ENCODE measurements at regions not wholly inside any gene's neighbourhood (a gene's known extent, or its start where the extent isn't known, plus 50 kb on each side); places are given as distances from the start of the nearest gene placed in this dataset.

DNA sequence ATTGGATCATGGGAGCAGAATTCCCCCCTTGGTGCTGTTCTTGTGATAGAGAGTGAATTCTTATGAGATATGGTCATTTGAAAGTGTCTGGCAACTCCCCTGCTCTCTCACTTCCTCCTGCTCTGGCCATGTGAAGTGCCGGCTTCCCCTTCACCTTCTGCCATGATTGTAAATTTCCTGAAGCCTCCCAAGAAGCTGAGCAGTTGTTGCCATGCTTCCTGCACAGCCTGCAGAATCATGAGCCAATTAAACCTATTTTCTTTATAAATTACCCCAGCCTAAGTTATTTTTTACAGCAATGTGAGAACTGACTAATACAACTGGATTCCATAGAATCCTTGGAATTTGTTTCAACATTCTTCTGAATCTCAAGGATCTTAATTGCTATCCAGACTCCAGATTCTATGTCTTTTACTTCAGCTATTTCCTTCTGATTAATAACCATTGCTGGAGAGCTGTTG is 328.1 kb downstream of the SLITRK5 start:
- Mint-ChIP-seq H3K27me3 (ENCODE audit: low read depth in 2 of 2) (no peaks in the 10 kb centered on the region), H3K27ac (no peak overlapping the region), H3K9me3 (no peaks in the 10 kb centered on the region), H3K4me3 (no peak overlapping the region), H3K36me3 (no peaks in the 10 kb centered on the region), H3K4me1 (peaks cover 6 to 15% of the 10 kb centered on the region in 2 donors)
- Histone ChIP-seq H3K27me3 (ENCODE audit: control insufficient read depth, insufficient read depth, low read length) (no peaks in the 10 kb centered on the region), H3K4me3 (ENCODE audit: low read length) (no peak overlapping the region), H3K36me3 (ENCODE audit: control insufficient read depth, insufficient read depth, low read length) (no peaks in the 10 kb centered on the region), H3K4me1 (ENCODE audit: control insufficient read depth, insufficient read depth, low read length) (no peaks in the 10 kb centered on the region), H3K9me3 (ENCODE audit: control insufficient read depth, insufficient read depth, low read length) (no peaks in the 10 kb centered on the region), H3K27ac (ENCODE audit: low read length) (no peak overlapping the region)
- ATAC-seq (no peak), DNase-seq (no peak)
- intact Hi-C loops (cut with micrococcal nuclease), result no loop called here
- 84% methylated on average over 1 of the region's 1 CpG for WGBS (ENCODE audit: insufficient coverage)
- no peak for TF ChIP-seq CTCF (IDR thresholded peaks at IDR 0.05)

DNA sequence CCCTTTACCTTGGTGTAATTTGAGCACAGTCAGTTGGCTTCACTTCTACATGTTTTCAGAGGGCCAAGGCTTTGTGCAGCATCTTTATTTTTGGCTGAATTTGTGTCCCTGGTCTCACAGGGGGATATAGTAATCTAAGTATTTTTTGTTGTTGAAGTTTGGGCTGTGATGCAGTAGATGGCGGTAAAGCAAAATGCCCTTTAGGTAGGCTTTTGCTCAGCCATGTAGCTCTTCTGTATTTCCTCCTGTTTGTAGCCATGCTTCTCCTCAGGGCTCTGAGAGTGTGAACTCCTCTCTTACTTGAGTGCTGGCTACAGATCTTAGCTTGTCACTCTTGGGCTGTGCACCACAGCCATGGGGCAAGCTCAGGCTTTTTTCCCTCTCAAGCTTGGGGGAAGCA is 328.6 kb downstream of the SLITRK5 start:
- Histone ChIP-seq H3K9me3 (ENCODE audit: control insufficient read depth, insufficient read depth, low read length) (no peaks in the 10 kb centered on the region), H3K27ac (ENCODE audit: low read length) (no peak overlapping the region), H3K27me3 (ENCODE audit: control insufficient read depth, insufficient read depth, low read length) (no peaks in the 10 kb centered on the region), H3K4me1 (ENCODE audit: control insufficient read depth, insufficient read depth, low read length) (no peaks in the 10 kb centered on the region), H3K4me3 (ENCODE audit: low read length) (no peak overlapping the region), H3K36me3 (ENCODE audit: control insufficient read depth, insufficient read depth, low read length) (no peaks in the 10 kb centered on the region)
- DNase-seq (no peak), ATAC-seq (peak in 2 of 3 donors; percentile 37 to 52)
- Mint-ChIP-seq H3K4me3 (no peak overlapping the region), H3K4me1 (peaks cover 9 to 15% of the 10 kb centered on the region in 2 donors), H3K27ac (no peak overlapping the region), H3K27me3 (ENCODE audit: low read depth in 2 of 2) (no peaks in the 10 kb centered on the region), H3K36me3 (no peaks in the 10 kb centered on the region), H3K9me3 (no peaks in the 10 kb centered on the region)
- intact Hi-C loops (cut with micrococcal nuclease), result no loop called here
- no peak for TF ChIP-seq CTCF (IDR thresholded peaks at IDR 0.05)
- WGBS (ENCODE audit: insufficient coverage), result 100% methylated on average over 1 of the region's 1 CpG

GRCh38 chr13:88000239-88000638 is 329.1 kb downstream of the SLITRK5 start:
- no peaks in the 10 kb centered on the region for H3K36me3 Mint-ChIP-seq
- DNase-seq (no peak), ATAC-seq (no peak)
- H3K4me1 Mint-ChIP-seq, result peaks cover 12 to 15% of the 10 kb centered on the region in 2 donors
- Histone ChIP-seq H3K27me3 (ENCODE audit: control insufficient read depth, insufficient read depth, low read length) (no peaks in the 10 kb centered on the region), H3K36me3 (ENCODE audit: control insufficient read depth, insufficient read depth, low read length) (no peaks in the 10 kb centered on the region), H3K4me3 (ENCODE audit: low read length) (no peak overlapping the region), H3K4me1 (ENCODE audit: control insufficient read depth, insufficient read depth, low read length) (no peaks in the 10 kb centered on the region), H3K27ac (ENCODE audit: low read length) (no peak overlapping the region), H3K9me3 (ENCODE audit: control insufficient read depth, insufficient read depth, low read length) (no peaks in the 10 kb centered on the region)
- H3K27ac Mint-ChIP-seq, result no peak overlapping the region
- 87% methylated on average over 3 of the region's 3 CpGs for WGBS (ENCODE audit: insufficient coverage)
- intact Hi-C loops (cut with micrococcal nuclease), result no loop called here
- H3K27me3 Mint-ChIP-seq (ENCODE audit: low read depth in 2 of 2), result no peaks in the 10 kb centered on the region
- H3K4me3 Mint-ChIP-seq, result no peak overlapping the region
- TF ChIP-seq CTCF (IDR thresholded peaks at IDR 0.05), result no peak
- no peaks in the 10 kb centered on the region for H3K9me3 Mint-ChIP-seq

DNA sequence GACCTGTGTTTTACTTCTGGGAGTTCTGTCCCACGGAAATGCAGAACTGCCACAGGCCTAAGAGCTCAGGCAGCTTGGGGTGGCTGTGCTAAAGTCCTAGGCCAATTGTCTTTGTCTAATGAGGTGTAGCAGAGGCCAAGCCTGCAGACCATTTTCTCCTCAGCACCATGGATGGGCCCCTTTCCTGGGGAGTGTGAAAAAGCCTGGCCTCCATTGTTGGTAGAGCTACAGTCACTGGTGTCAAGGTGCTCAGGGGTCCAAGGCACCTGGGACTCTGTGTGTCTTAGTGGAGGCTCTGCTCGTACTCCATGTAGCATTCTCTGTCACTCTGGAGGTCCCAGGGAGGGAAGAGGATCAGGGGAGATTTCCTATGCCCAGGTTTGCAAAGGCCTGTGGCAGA is 329.6 kb downstream of the SLITRK5 start:
- no peak for DNase-seq
- intact Hi-C loops (cut with micrococcal nuclease), result no loop called here
- H3K4me3 ChIP-seq (ENCODE audit: low read length), result no peak overlapping the region

More for the DNA sequence above, 329.6 kb downstream of the SLITRK5 start:
- Histone ChIP-seq H3K27ac (ENCODE audit: low read length) (no peak overlapping the region), H3K4me1 (ENCODE audit: control insufficient read depth, insufficient read depth, low read length) (no peaks in the 10 kb centered on the region), H3K27me3 (ENCODE audit: control insufficient read depth, insufficient read depth, low read length) (no peaks in the 10 kb centered on the region), H3K36me3 (ENCODE audit: control insufficient read depth, insufficient read depth, low read length) (no peaks in the 10 kb centered on the region), H3K9me3 (ENCODE audit: control insufficient read depth, insufficient read depth, low read length) (no peaks in the 10 kb centered on the region)
- Mint-ChIP-seq H3K4me1 (peaks cover 12 to 16% of the 10 kb centered on the region in 2 donors), H3K36me3 (no peaks in the 10 kb centered on the region), H3K9me3 (no peaks in the 10 kb centered on the region), H3K27me3 (ENCODE audit: low read depth in 2 of 2) (no peaks in the 10 kb centered on the region), H3K27ac (no peak overlapping the region), H3K4me3 (no peak overlapping the region)
- WGBS (ENCODE audit: insufficient coverage), result 80% methylated on average over 2 of the region's 2 CpGs
- ATAC-seq, result no peak
- TF ChIP-seq CTCF (IDR thresholded peaks at IDR 0.05), result no peak
